GM18499 (cell line): ENCODE measurements at regions not wholly inside any gene's neighbourhood (a gene's known extent, or its start where the extent isn't known, plus 50 kb on each side); places are given as distances from the start of the nearest gene placed in this dataset.
"Not testable (repeated sequence)": the region's sequence is repeated elsewhere in the genome, so short reads cannot be mapped to it uniquely, and the experiment has no call there.

Experiments used
- ATAC-seq: cut with Tn5 transposase; IDR thresholded peaks from one replicate; pipeline ENCODE4 v1.9.1; 2021; ENCODE audit warnings: moderate number of reproducible peaks; ENCODE audit not compliant: insufficient read depth, unreplicated experiment

GRCh38 chr18:39319141-39319540, 1753.5 kb upstream of the CELF4 start:
- no peak for ATAC-seq

- ATAC-seq = no peak
Measured at GRCh38 chr18:39318462-39318861, 1752.9 kb upstream of the CELF4 start.

- ATAC-seq = no peak
Measured at GRCh38 chr18:39318008-39318407, 1752.4 kb upstream of the CELF4 start.

- ATAC-seq = no peak
Measured at GRCh38 chr18:39314595-39314994, 1749.0 kb upstream of the CELF4 start.

- no peak for ATAC-seq
Measured at GRCh38 chr18:39313992-39314391, 1748.4 kb upstream of the CELF4 start.

GRCh38 chr18:39311111-39311712, 1745.6 kb upstream of the CELF4 start:
- no peak for ATAC-seq

- not testable (repeated sequence) for ATAC-seq
Measured at GRCh38 chr18:39308931-39309521, 1743.4 kb upstream of the CELF4 start.

- no peak for ATAC-seq
Measured at GRCh38 chr18:39305766-39306165, 1740.2 kb upstream of the CELF4 start.

- no peak for ATAC-seq
Measured at GRCh38 chr18:39302481-39302880, 1736.9 kb upstream of the CELF4 start.

GRCh38 chr18:39299152-39299551, 1733.6 kb upstream of the CELF4 start:
- ATAC-seq = no peak

- no peak for ATAC-seq
Measured at GRCh38 chr18:39297225-39297624, 1731.6 kb upstream of the CELF4 start.

GRCh38 chr18:39296293-39296888, 1730.8 kb upstream of the CELF4 start:
- no peak for ATAC-seq

GRCh38 chr18:39276764-39277163, 1711.2 kb upstream of the CELF4 start:
- no peak for ATAC-seq

GRCh38 chr18:39274535-39274934, 1708.9 kb upstream of the CELF4 start:
- ATAC-seq = no peak

GRCh38 chr18:39272230-39272629, 1706.6 kb upstream of the CELF4 start:
- ATAC-seq = no peak

- no peak for ATAC-seq
Measured at GRCh38 chr18:39271654-39272053, 1706.1 kb upstream of the CELF4 start.

GRCh38 chr18:39260565-39260964, 1695.0 kb upstream of the CELF4 start:
- no peak for ATAC-seq

- ATAC-seq = no peak
Measured at GRCh38 chr18:39259736-39260135, 1694.1 kb upstream of the CELF4 start.

- ATAC-seq = no peak
Measured at GRCh38 chr18:39244242-39244641, 1678.6 kb upstream of the CELF4 start.

GRCh38 chr18:39241534-39241933, 1675.9 kb upstream of the CELF4 start:
- no peak for ATAC-seq

GRCh38 chr18:39238981-39239660, 1673.5 kb upstream of the CELF4 start:
- no peak for ATAC-seq
